Body of pancreas (tissue), 4 donors: ENCODE measurements at regions not wholly inside any gene's neighbourhood (a gene's known extent, or its start where the extent isn't known, plus 50 kb on each side); places are given as distances from the start of the nearest gene placed in this dataset.

Experiments used
- ATAC-seq: fragments of 150-250 bp; one replicate; pipeline ENCODE4 v1.9.1; 2016
- DNase-seq, 4 donors: peaks; one replicate each; pipeline ENCODE4 v3.0.0-alpha.2; 2019
- H3K27ac ChIP-seq, 4 donors: fragments of 200-600 bp; sonication (generic); 1 replicate in 3 of 4; 2 replicates in 1 of 4; pipeline versions ENCODE4 v1.5.1 to v1.6.1; 2016 to 2019; ENCODE audit warnings: mild to moderate bottlenecking in 1 of 4, mixed read lengths in 1 of 4, moderate library complexity in 1 of 4
- H3K27me3 ChIP-seq, 2 donors: fragments of 200-600 bp; sonication (generic); one replicate each; pipeline ENCODE4 v1.6.0; 2016; ENCODE audit warnings: mild to moderate bottlenecking in 1 of 2
- H3K36me3 ChIP-seq, 2 donors: fragments of 200-600 bp; sonication (generic); replicated peaks in 1 of 2; 2 replicates each; pipeline ENCODE4 v1.5.1; 2016; ENCODE audit warnings: low read depth in 2 of 2; ENCODE audit not compliant: insufficient read depth in 1 of 2
- H3K4me1 ChIP-seq: fragments of 200-600 bp; sonication (generic); one replicate; pipeline ENCODE4 v1.6.0; 2016
- H3K4me3 ChIP-seq, 2 donors: fragments of 200-600 bp; sonication (generic); 1 replicate in 1 of 2; 2 replicates in 1 of 2; pipeline ENCODE4 v1.5.1; 2016 to 2019
- H3K9me3 ChIP-seq, 3 donors: fragments of 200-600 bp; sonication (generic); 1 replicate in 2 of 3; 2 replicates in 1 of 3; pipeline ENCODE4 v1.5.1; 2016
- POLR2A ChIP-seq, 3 donors: fragments of 450-650 bp; IDR thresholded peaks; one replicate each; pipeline ENCODE4 v1.6.1; 2016; ENCODE audit warnings: antibody characterized with exemption in 3 of 3, mild to moderate bottlenecking in 2 of 3
- WGBS, 2 donors: methylation state at CpG; one replicate each; pipeline ENCODE4 v1.1.5; 2017; 5-methylcytosine and 5-hydroxymethylcytosine counted together
- intact Hi-C: fragments of 100-400 bp; cut with DNase I; formaldehyde crosslinking; loops from one replicate; pipeline ENCODE4 v1.15.1; 2023
- TF ChIP-seq, protein P1 (sequence below), 7 experiments: fragments of 450-650 bp in 4 of 7; fragments of 200-600 bp in 3 of 7; sonication (generic) in 3 of 7; IDR thresholded peaks; one replicate each; pipeline ENCODE4 v1.5.1; 2016 to 2019; ENCODE audit warnings: antibody characterized with exemption in 7 of 7

- Histone ChIP-seq H3K9me3 (no peaks in the 10 kb centered on the region), H3K4me3 (no peak overlapping the region), H3K27ac (peak overlapping the region; percentile 81 to 95 (median 82)), H3K27me3 (no peaks in the 10 kb centered on the region), H3K36me3 (no peaks in the 10 kb centered on the region), H3K4me1 (peaks cover 17% of the 10 kb centered on the region)
- peak; percentile 85 to 96 (median 94) for DNase-seq
- intact Hi-C loops: no loop called here
- 31 to 45% methylated on average over 12 of the region's 12 CpGs for WGBS, 2 donors
- TF ChIP-seq POLR2A (IDR thresholded peaks at IDR 0.05): peak; percentile 59 to 69 (median 63)
- TF ChIP-seq, protein P1, sequence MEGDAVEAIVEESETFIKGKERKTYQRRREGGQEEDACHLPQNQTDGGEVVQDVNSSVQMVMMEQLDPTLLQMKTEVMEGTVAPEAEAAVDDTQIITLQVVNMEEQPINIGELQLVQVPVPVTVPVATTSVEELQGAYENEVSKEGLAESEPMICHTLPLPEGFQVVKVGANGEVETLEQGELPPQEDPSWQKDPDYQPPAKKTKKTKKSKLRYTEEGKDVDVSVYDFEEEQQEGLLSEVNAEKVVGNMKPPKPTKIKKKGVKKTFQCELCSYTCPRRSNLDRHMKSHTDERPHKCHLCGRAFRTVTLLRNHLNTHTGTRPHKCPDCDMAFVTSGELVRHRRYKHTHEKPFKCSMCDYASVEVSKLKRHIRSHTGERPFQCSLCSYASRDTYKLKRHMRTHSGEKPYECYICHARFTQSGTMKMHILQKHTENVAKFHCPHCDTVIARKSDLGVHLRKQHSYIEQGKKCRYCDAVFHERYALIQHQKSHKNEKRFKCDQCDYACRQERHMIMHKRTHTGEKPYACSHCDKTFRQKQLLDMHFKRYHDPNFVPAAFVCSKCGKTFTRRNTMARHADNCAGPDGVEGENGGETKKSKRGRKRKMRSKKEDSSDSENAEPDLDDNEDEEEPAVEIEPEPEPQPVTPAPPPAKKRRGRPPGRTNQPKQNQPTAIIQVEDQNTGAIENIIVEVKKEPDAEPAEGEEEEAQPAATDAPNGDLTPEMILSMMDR (IDR thresholded peaks at IDR 0.05): peak in 1 of 7 experiments; percentile 8
- ATAC-seq: peak; percentile 93
These were observed 108.1 kb upstream of the THBS1 start for GRCh38 chr15:39472621-39473297.

GRCh38 chr15:39473298-39473947 is 107.5 kb upstream of the THBS1 start:
- intact Hi-C loops: no loop called here
- 34 to 39% methylated on average over 5 of the region's 5 CpGs for WGBS, 2 donors

GRCh38 chr15:39474657-39475056 is 106.2 kb upstream of the THBS1 start:
- TF ChIP-seq, protein P1 (IDR thresholded peaks at IDR 0.05): no peak
- no peak for TF ChIP-seq POLR2A (IDR thresholded peaks at IDR 0.05)
- Histone ChIP-seq H3K4me3 (no peak overlapping the region), H3K36me3 (no peaks in the 10 kb centered on the region), H3K9me3 (no peaks in the 10 kb centered on the region), H3K27me3 (no peaks in the 10 kb centered on the region), H3K27ac (peak overlapping the region in 1 of 4 donors; percentile 95), H3K4me1 (peaks cover 17% of the 10 kb centered on the region)
- 95 to 100% methylated on average over 3 of the region's 3 CpGs for WGBS, 2 donors
- intact Hi-C loops: no loop called here
- ATAC-seq: no peak
- DNase-seq: no peak

More at GRCh38 chr15:39473298-39473947, 107.5 kb upstream of the THBS1 start:
- Histone ChIP-seq H3K36me3 (no peaks in the 10 kb centered on the region), H3K27me3 (no peaks in the 10 kb centered on the region), H3K9me3 (no peaks in the 10 kb centered on the region), H3K4me3 (no peak overlapping the region), H3K27ac (peak overlapping the region; percentile 81 to 95 (median 82)), H3K4me1 (peaks cover 17% of the 10 kb centered on the region)
- ATAC-seq (peak; percentile 11), DNase-seq (peak in 1 of 4 donors; percentile 41)
- TF ChIP-seq, protein P1 (IDR thresholded peaks at IDR 0.05): no peak
- TF ChIP-seq POLR2A (IDR thresholded peaks at IDR 0.05): peak in 1 of 3 donors; percentile 7

DNA sequence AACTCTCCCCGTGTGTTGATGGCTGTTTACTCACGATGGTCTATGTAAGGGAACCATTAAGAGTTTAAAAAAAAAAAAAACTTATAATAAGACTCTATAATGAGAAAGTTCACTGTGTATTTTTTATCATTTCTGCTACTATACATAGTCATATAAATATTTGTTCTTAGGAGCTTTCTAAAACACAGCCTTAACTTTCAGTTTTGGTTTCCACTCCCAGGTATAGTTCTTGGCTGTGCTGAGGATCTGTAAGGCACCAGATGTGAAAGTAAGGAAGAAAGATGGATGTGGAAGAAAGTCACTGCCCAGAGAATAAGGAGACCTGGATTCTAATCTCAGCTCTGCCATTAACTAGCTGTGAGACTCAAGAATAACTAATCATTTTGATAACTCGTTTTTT is 101.9 kb upstream of the THBS1 start:
- ATAC-seq: no peak
- no peaks in the 10 kb centered on the region for H3K36me3 ChIP-seq
- DNase-seq: no peak
- H3K27ac ChIP-seq: no peak overlapping the region
- no peaks in the 10 kb centered on the region for H3K9me3 ChIP-seq
- intact Hi-C loops: no loop called here
- H3K4me1 ChIP-seq: peaks cover 1% of the 10 kb centered on the region
- no peaks in the 10 kb centered on the region for H3K27me3 ChIP-seq
- H3K4me3 ChIP-seq: no peak overlapping the region
- TF ChIP-seq POLR2A (IDR thresholded peaks at IDR 0.05): no peak
- TF ChIP-seq, protein P1 (IDR thresholded peaks at IDR 0.05): no peak
- 40 to 54% methylated on average over 3 of the region's 3 CpGs for WGBS, 2 donors
